ENCODE measurements at regions not wholly inside any gene's neighbourhood (a gene's known extent, or its start where the extent isn't known, plus 50 kb on each side); places are given as distances from the start of the nearest gene placed in this dataset.

DNA sequence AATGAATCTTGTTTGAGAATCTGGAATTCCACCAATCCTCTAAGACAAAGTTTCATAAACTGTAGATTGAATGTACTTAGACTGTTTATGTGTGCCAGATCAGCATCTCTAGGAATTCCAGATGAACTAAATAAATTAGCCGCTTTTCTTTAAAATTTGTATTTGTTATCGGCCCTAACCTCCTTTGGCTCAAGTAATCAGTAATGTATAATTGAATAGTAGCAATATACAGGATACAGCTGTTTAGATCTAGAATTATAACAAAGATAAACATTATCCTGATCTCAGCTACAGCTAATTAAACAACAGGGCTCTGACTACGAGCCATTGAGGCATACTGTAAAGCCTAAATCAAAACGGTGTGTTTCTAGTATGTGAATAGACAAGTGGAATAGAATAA, 120.3 kb downstream of the CYB561 start:
- TF ChIP-seq SP1 (IDR thresholded peaks at IDR 0.05) (no peak), ELF4 (IDR thresholded peaks at IDR 0.05) (no peak), ZNF384 (IDR thresholded peaks at IDR 0.05) (no peak), ARNT (IDR thresholded peaks at IDR 0.05) (no peak), NFRKB (IDR thresholded peaks at IDR 0.05) (no peak), CTBP1 (IDR thresholded peaks at IDR 0.05; ENCODE audit: borderline replicate concordance) (no peak), HDGF (IDR thresholded peaks at IDR 0.05; ENCODE audit: borderline replicate concordance) (no peak), BHLHE40 (IDR thresholded peaks at IDR 0.05; ENCODE audit: borderline replicate concordance) (no peak)

Measured in HEK293T (cell line).